DMS153 treated with DMSO at 0.1 percent for 48 hours (cell line): ENCODE measurements at regions not wholly inside any gene's neighbourhood (a gene's known extent, or its start where the extent isn't known, plus 50 kb on each side); places are given as distances from the start of the nearest gene placed in this dataset.
"Not testable (repeated sequence)": the region's sequence is repeated elsewhere in the genome, so short reads cannot be mapped to it uniquely, and the experiment has no call there.

ENCODE experiments used
- DNase-seq: peaks from one replicate; lab custom pipeline; 2025; ENCODE audit not compliant: unreplicated experiment; lab: John Stamatoyannopoulos, UW

- no peak for DNase-seq
Observed at GRCh38 chr20:41686961-41687360, 68.8 kb upstream of the CHD6 start.

DNA sequence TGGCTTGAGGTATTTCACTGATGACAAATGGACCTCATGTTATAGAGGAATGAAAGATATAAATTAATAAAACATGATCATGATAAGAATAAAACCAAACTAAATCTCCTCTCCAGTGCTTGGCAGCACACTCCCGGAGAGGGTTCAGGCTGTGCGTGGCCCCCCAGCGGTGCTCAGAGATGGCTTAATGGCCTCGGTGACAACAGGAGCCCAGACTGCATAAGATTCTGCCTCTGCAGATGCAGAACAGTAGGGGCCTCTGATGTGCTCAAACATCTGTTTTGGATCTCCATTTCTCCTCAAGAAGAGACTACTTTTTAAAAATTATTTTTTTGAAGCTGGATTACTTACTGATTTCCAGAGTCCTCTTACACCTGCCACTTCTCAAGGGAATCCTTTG, 67.0 kb upstream of the CHD6 start:
- DNase-seq: not testable (repeated sequence)

DNA sequence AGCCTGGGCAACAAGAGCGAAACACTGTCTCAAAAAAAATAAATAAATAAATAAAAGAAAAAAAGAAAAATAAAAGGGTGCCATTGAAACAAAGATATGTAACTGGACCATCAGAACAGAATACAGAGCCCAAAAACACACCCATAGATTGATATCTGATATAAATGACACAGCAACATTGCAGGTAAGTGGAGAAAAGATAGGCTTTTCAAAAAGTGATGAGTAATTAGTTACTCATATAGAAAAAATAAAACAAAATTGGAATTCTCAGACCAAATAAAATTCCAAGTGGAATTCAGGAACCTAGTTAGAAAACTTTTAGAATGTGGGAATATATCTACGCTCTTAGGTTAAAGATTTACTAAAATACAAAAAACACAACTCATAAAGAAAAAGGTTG, 60.6 kb upstream of the CHD6 start:
- no peak for DNase-seq

DNA sequence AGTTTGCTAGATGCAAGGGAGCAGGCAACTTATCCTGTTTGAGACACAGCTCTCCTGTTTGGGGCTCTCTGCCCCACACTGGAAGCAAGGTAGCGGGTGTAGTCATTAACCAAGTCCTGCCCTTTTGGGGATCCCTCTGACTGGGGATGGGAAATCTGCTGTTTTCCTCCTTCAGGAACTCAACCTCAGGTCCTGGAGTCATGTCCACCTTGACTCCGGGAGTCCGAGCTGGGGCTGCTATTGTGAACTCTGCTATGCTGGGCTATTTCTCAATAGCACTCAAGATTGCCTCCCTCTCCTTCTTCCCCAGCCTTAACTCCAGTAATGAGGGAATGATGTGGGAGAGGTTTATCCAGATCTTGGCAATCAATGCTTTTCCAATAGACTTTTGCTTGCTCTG, 54.1 kb upstream of the CHD6 start:
- no peak for DNase-seq

- no peak for DNase-seq
Observed at GRCh38 chr20:41671143-41671542, 53.0 kb upstream of the CHD6 start.

DNA sequence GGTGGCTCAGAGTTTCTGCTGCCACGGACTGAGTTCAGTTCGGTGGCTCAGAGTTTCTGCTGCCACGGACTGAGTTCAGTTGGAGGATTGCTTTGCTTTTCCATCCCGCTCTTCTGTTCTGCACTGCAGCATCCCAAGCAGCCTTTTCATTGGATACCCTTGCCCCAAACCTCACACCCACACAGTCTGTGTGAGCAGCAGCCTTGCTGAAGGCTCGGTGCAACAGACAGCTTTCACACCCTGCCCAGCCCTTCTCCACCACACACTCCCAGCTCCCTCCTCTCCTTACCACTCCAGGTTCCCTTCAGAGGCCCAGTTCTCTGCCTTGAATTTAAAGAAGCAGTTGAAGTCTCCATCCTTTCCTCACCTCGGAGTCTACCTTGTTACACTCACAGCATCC, 52.5 kb upstream of the CHD6 start:
- DNase-seq: no peak

- DNase-seq: no peak
Observed at GRCh38 chr20:41669708-41670263, 51.6 kb upstream of the CHD6 start.

GRCh38 chr20:41668057-41668749, 50.0 kb upstream of the CHD6 start:
- DNase-seq: no peak
